CD4-positive, alpha-beta T cell treated with Interleukin-12 subunit alpha and Interleukin-12 subunit beta, for 1 hour (primary cell): ENCODE measurements at regions not wholly inside any gene's neighbourhood (a gene's known extent, or its start where the extent isn't known, plus 50 kb on each side); places are given as distances from the start of the nearest gene placed in this dataset.

ENCODE experiments used
- DNase-seq: peaks from one replicate; pipeline ENCODE4 v3.0.0-alpha.2; 2020

- no peak for DNase-seq
Observed at GRCh38 chr9:88077071-88077617, 61.1 kb downstream of the SPATA31C2 start.

DNA sequence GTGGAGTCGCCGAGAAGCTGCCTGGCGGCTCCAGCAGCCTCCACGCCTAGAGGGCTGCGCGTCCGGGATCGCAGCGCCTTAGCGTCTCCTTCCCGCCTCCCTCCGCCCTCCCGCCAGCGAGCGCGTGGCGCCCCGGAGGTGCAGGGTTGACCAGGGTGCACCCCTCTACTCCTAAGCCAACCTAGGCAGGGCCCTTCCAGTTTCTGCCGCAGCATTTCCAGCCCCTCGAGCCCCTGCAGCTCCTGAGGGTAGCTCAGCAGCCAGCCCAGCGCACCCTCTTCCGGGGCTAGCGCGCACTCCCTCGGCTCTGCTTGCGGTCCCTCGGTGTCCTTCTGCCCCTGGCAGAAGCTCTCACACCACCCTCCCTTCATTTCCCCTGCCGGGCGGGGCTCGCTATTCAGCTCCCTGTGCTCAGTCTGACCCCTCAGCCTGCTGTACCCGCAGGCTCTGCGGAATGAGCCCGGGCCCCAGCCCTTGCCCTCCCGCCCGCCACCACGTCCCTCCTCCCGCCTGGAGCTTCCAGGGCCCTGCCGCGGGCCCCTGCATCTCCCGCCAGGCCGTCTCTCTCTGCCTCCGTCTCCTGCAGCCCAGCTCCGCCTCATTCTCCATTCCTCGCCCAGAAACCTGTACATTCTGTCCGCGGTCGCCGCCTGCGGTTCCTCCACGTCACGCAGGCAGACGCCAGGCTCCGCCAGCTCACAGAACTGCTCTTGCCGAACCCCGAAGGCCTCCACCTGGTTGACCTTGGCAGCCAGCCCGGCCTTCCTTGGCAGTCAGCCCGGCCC is 61.8 kb downstream of the SPATA31C2 start:
- peak; percentile 2 for DNase-seq

- no peak for DNase-seq
Observed at GRCh38 chr9:88075966-88076285, 62.3 kb downstream of the SPATA31C2 start.

DNA sequence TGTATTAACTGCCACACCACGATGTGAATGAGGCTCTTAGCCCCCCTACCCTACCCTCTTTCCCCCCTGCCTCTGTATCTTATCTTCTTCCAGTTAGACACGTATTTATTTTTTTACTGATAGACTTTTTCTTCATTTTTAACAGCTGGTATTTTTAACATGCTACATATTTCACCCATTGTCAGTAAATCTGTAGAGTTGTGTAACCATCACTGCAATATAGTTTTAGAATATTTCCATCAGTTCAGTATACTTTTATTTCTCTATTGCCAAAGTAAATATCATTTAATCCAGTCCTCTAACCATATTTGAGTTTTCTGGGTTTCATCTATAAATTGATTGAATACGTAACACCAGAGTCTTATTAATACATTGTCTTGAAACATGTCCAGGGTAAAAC is 62.8 kb downstream of the SPATA31C2 start:
- DNase-seq: no peak

DNA sequence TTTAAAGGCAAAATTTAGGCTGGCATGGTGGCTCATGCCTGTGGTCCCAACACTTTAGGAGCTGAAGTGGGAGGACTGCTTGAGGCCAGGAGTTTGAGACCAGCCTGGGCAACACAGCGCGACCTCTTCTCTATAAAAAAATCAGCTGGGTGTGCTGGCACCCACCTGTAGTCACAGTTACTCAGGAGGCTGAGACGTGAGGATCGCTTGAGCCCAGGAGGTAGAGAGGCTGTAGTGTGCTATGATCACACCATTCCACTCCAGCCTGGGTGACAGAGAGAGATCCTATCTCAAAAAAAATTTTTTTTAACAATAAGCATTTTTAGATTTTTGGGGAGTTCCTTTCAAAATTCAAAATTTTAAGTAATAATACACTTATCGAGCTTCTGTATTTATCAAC is 63.3 kb downstream of the SPATA31C2 start:
- DNase-seq: no peak

- DNase-seq: no peak
Observed at GRCh38 chr9:88072831-88073375, 65.4 kb downstream of the SPATA31C2 start.

GRCh38 chr9:88071331-88071730 is 66.9 kb downstream of the SPATA31C2 start:
- no peak for DNase-seq

DNA sequence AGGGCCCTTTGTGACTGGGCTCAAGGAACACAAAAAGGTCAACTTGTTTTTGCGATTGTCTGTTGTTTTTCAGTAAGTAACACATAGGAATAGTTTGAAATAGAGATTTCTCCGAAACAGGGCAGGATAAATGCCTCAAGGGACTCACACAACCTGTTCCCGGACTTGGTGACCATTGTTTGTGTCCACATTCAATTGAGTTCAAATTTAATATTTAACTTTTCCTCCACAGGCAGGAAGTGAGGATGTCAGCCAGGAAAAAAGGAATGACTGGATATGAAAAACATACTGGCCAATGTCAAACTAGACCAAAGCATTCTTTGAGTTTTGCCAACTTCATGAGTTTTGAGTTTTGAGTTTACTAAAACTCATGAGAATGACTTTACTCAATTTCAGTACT is 72.7 kb downstream of the SPATA31C2 start:
- no peak for DNase-seq

GRCh38 chr9:88064554-88064953 is 73.7 kb downstream of the SPATA31C2 start:
- no peak for DNase-seq

GRCh38 chr9:88060746-88061145 is 77.5 kb downstream of the SPATA31C2 start:
- DNase-seq: no peak

- DNase-seq: no peak
Observed at GRCh38 chr9:88059469-88059868, 78.8 kb downstream of the SPATA31C2 start.

DNA sequence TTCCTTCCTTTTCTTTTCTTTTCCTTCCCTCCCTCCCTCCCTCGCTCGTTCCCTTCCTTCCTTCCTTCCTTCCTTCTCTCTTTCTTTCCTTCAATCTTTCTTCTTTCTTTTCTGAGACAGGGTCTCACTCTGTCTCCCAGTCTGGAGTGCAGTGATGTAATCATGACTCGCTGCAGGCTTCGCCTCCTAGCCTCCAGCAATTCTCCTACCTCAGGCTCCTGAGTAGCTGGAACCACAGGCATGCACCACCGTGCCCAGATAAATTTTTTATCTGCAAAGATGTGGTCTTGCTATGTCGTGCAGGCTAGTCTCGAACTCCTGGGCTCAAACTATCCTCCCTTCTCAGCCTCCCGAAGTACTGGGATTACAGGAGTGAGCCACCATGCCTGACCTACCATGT is 81.4 kb downstream of the SPATA31C2 start:
- no peak for DNase-seq

- no peak for DNase-seq
Observed at GRCh38 chr9:88053856-88054501, 79.6 kb upstream of the CDK20 start.

GRCh38 chr9:88052321-88052965 is 78.1 kb upstream of the CDK20 start:
- no peak for DNase-seq

GRCh38 chr9:88051138-88051537 is 76.8 kb upstream of the CDK20 start:
- DNase-seq: no peak

DNA sequence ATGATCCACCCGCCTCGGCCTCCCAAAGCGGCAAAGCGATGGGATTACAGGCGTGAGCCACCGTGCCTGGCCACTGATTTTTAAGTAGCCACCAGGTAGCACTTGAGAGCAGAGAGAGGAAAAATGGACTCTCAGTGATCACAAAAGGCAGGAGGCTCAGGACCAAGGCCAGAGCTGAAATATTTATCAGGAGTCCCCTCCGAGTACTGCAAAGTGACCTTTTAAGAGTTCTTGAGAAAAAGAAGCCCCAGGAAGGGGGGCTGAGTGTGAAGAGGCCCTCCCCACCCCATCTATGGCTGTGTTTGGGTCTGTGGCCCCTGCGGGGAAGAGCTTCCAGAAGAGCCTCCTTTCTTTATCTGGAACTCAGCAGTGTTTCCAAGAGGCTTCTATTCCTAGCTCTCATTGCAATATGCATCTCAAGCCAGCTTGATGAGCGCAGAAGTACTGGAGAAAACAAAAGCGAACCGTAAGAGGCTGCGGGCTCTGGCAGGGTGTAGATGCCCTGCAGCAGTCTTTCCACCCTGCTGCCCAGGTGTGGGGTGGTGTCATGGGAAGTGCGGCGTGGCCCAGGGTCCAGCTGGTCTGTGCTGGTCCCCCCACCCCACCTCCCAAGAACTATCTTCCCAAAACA is 75.5 kb upstream of the CDK20 start:
- no peak for DNase-seq

GRCh38 chr9:88046542-88046941 is 72.2 kb upstream of the CDK20 start:
- DNase-seq: no peak

GRCh38 chr9:88045686-88046085 is 71.4 kb upstream of the CDK20 start:
- no peak for DNase-seq

DNA sequence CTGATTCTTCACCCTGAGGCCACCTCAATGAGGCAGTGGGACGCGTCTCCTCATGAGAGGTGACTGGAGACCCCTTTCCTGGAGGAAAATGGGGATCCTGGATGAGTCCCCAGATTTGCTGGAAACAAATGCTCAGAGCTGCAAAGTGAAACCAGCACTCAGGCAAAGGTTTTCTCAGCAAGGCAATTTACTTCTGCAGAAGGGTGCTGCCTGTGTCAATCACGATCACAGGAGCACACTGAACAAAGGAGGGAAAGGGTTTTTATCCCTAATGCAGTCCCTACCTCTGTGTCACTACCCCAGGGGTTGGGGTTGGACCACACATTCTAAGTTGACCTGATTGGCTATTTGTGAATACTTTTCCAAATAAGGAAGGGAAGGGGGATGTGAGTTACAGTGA is 69.9 kb upstream of the CDK20 start:
- DNase-seq: no peak

DNA sequence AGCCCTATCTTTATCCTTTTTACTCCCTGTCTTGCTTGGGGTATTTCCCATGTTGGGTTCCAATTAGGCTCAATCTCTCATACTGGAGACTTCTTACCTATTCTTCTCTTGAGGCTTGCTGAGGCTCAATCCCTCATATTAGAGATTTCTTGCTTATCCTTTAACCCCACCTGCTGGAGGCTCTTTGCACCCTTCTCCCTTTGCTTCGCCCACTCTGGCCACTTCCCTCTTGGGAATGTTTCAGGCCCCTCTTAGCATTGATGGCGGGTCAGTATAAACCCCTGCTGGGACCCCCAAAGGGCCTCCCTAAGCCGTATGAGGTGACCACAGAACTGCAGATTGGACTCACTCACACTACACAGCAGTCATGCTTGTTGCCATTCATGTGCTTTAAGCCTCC is 69.3 kb upstream of the CDK20 start:
- no peak for DNase-seq

- DNase-seq: no peak
Observed at GRCh38 chr9:88041447-88041846, 67.1 kb upstream of the CDK20 start.

GRCh38 chr9:88037285-88037845 is 63.0 kb upstream of the CDK20 start:
- no peak for DNase-seq

- DNase-seq: no peak
Observed at GRCh38 chr9:88034964-88035363, 60.6 kb upstream of the CDK20 start.
